GM13976 (cell line): ENCODE measurements at regions not wholly inside any gene's neighbourhood (a gene's known extent, or its start where the extent isn't known, plus 50 kb on each side); places are given as distances from the start of the nearest gene placed in this dataset.

Experiments used
- DNase-seq: peaks from one replicate; pipeline ENCODE4 v3.0.0; 2012; ENCODE audit warnings: low spot score
- CTCF ChIP-seq: IDR thresholded peaks from 2 replicates; pipeline ENCODE4 v1.5.1; 2012; ENCODE audit warnings: borderline replicate concordance, mild to moderate bottlenecking; ENCODE audit not compliant: insufficient read depth; ENCODE audit errors: extremely low read depth, missing control alignments, control extremely low read depth
- in situ Hi-C: fragments of 300-500 bp; cut with MboI; formaldehyde crosslinking; loops from one replicate; pipeline ENCODE4 v1.12.0; 2022; ENCODE audit warnings: low sequenced_read_pairs, mixed read lengths, inconsistent platforms; ENCODE audit not compliant: unreplicated experiment

DNA sequence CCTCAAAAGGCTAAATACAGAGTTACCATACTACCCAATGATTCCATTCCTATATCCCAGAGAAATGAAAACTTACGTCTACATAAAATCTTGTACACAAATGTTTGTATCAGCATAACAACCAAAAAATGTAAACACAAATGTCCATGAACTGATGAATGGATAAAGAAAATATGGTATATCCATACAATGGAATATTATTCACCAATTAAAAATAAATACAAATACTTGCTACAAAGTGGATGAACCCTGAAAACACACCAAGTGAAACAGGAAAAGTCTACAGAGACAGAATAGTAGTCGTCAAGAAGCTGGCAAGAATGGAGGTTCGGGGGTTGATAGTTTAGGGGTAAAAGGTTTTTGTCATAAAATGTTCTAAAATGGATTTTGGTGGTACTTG lies 54.0 kb upstream of the ANKRD28 start:
- in situ Hi-C loops = no loop called here
- DNase-seq = no peak
- TF ChIP-seq CTCF = no peak

DNA sequence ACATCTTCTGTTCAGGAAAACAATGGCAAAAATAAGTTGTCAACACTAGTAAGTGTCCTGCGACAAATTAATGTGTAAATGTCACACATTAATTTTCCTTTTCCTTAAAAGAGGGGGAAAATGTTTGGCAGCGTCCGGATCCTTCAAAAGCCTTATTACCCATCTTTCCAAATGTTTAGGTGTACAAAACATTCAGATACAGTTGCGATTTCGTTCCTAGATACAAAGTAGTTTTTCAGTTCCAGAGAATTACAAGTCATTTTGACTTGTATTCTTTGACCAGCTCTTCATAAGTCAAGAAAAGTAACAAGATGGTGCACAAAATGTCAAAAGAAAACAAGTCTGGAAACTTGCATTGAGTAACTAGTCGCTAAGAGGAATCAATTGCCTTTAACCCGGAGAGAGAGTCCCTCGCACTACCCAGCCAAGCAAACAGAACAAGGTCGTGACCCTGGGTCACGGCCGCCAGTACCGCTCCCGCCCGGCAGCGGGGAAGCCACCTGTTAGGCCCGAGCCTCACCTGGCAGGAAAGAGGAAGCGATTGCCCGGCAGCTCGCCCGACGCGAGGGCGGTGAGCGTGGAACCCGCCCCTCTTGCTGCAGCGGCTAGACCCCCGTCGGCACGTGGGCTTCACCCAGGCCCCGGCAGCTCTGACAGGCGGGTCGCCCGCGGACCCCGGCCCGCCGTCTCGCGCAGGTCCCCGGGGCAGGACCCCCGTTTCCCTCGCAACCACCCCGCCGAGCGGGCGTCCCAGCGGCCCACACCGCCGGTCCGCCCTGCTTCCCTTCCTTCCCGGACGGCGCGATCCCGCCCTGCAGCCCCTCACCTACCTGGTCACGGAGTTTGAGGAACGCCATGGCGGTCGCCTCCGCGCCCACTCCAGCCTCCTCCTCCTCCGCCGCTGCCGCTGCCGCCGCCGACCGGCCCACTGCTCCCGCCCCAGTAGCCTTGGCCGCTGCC lies 61.0 kb upstream of the ANKRD28 start:
- peak; percentile 74 for DNase-seq
- TF ChIP-seq CTCF = no peak
- in situ Hi-C loops = no loop called here

- no peak for TF ChIP-seq CTCF
These were observed 61.8 kb upstream of the ANKRD28 start for GRCh38 chr3:15859507-15860013.

DNA sequence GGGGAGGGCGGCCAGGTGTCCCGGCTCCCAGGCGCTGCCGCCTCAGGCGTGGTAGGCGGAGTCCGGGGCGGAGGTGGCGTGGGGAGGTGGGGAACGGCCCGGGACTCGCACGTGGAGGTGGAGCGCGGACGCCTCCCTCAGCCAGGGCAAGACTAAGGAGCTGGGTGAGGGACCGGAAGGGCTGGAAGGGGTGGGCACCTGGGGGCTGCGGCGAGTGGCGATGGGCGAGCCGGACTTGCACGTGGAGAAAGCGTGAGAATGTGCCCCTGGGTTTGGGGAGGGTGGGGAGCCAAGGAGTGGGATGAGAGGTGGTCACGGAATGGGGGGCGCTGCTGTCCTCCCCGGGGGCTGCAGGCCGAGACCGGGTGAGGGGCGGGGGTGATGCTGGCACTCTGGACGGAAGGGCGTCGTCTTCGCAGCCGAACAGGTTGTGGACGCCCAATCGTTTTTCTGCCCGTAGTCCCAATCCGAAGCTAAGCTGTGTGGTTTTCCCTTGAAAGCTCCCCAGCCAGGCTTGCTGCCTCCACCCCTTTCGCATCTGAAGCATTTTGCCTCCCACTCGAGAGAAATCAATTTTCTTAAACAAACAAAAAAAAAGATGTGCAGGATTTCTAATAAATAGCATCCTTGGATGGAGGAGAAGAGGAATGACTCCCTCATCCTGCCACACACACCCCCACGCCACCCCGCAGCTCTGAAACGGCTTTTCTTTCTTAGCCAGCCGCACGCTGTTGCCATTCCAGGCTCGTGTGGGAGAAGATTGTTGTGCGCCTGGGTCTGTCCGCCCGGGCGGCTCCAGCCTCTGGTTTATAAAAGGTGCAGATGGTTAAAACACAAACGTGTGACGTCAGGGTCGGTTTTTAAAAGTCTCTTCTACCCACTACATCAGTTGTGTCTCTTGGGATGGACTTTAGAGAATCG lies 62.5 kb upstream of the ANKRD28 start:
- in situ Hi-C loops = no loop called here
- DNase-seq = peak; percentile 44
- TF ChIP-seq CTCF = peak; percentile 6

More at GRCh38 chr3:15859507-15860013, 61.8 kb upstream of the ANKRD28 start:
- in situ Hi-C loops = no loop called here
- peak; percentile 90 for DNase-seq

- no peak for DNase-seq
- no peak for TF ChIP-seq CTCF
- in situ Hi-C loops = no loop called here
These were observed 63.4 kb upstream of the ANKRD28 start for GRCh38 chr3:15861163-15861562.

GRCh38 chr3:15872807-15873206 lies 75.0 kb upstream of the ANKRD28 start:
- no peak for DNase-seq
- no peak for TF ChIP-seq CTCF
- in situ Hi-C loops = no loop called here
